K562 (cell line): ENCODE measurements at regions not wholly inside any gene's neighbourhood (a gene's known extent, or its start where the extent isn't known, plus 50 kb on each side); places are given as distances from the start of the nearest gene placed in this dataset.

Experiments used
- ATAC-seq: fragments of 200-7000 bp; cut with Tn5 transposase; 3 replicates; pipeline ENCODE4 v1.9.1; 2020; ENCODE audit warnings: moderate library complexity
- BruUV-seq: library from RNA; stranded (reverse); fragments of 400-500 nt; replicated peaks from 2 replicates; lab custom pipeline; 2021; lab: Mats Ljungman, UMichigan
- CTCF ChIA-PET: fragments of 300-600 bp; formaldehyde crosslinking; extraction: SDS; loops from one replicate; lab custom pipeline; 2021; ENCODE audit warnings: low intra/inter-chr PET ratio; lab: Yijun Ruan, JAX
- POLR2A ChIA-PET: fragments of 300-600, 350-650 bp; sonication (Branson Sonifier 250); formaldehyde crosslinking; extraction: SDS; loops from one replicate; lab custom pipeline; 2021; ENCODE audit warnings: antibody characterized with exemption, inconsistent platforms; lab: Yijun Ruan, JAX
- DNase-seq, 4 experiments: peaks; one replicate each; pipeline versions ENCODE4 v3.0.0 to v3.0.0-alpha.2; 2011 to 2018; ENCODE audit warnings: low spot score in 3 of 4, mixed read lengths in 3 of 4; ENCODE audit errors: extremely low read depth in 1 of 4
- FAIRE-seq: peaks from 2 replicates; lab custom pipeline; 2011; peaks lifted over from hg19 to GRCh38; lab: Jason Lieb, UNC
- H2AFZ ChIP-seq: 2 replicates; pipeline ENCODE4 v1.6.0; 2011; ENCODE audit warnings: low read depth, low read length, control low read depth, inconsistent platforms
- H3K27ac ChIP-seq: fragments of 200-600 bp; 3 replicates; pipeline ENCODE4 v1.8.0; 2011; ENCODE audit warnings: low read depth, mild to moderate bottlenecking, control low read depth, inconsistent platforms, low read length, moderate library complexity, mixed read lengths; ENCODE audit errors: extremely low read depth
- H3K27me3 ChIP-seq, 2 experiments: fragments of 300-600 bp in 1 of 2; 2 replicates in 1 of 2; 3 replicates in 1 of 2; pipeline versions ENCODE4 v1.6.0 to v1.8.0; 2011; ENCODE audit warnings: inconsistent platforms in 2 of 2, low read length in 2 of 2, mild to moderate bottlenecking in 1 of 2, mixed read lengths in 1 of 2, moderate library complexity in 1 of 2; ENCODE audit not compliant: control insufficient read depth in 2 of 2, insufficient read depth in 2 of 2
- H3K36me3 ChIP-seq: fragments of 300-600 bp; 3 replicates; pipeline ENCODE4 v1.8.0; 2011; ENCODE audit warnings: mild to moderate bottlenecking, low read length, inconsistent platforms; ENCODE audit not compliant: control insufficient read depth, insufficient read depth
- H3K4me1 ChIP-seq, 2 experiments: fragments of 200-600 bp in 1 of 2; replicated peaks in 1 of 2; 2 replicates in 1 of 2; 3 replicates in 1 of 2; pipeline versions ENCODE4 v1.5.1 to v1.8.0; 2011; ENCODE audit warnings: inconsistent platforms in 2 of 2, low read length in 2 of 2, mild to moderate bottlenecking in 1 of 2, mixed read lengths in 1 of 2, moderate library complexity in 1 of 2; ENCODE audit not compliant: control insufficient read depth in 2 of 2, insufficient read depth in 2 of 2
- H3K4me2 ChIP-seq: 2 replicates; pipeline ENCODE4 v1.6.1; 2011; ENCODE audit warnings: low read length, control low read depth, inconsistent platforms, mixed read lengths; ENCODE audit not compliant: insufficient read depth
- H3K4me3 ChIP-seq: fragments of 200-600 bp; sonication (generic), shearing (Covaris generic); 2 replicates; pipeline ENCODE4 v1.5.1; 2016; ENCODE audit warnings: control low read depth, inconsistent platforms
- H3K79me2 ChIP-seq: fragments of 200-600 bp; 3 replicates; pipeline ENCODE4 v1.8.0; 2011; ENCODE audit warnings: low read length, inconsistent platforms; ENCODE audit not compliant: control insufficient read depth, insufficient read depth
- H3K9ac ChIP-seq, 2 experiments: 2 replicates each; pipeline versions ENCODE4 v1.6.0 to v1.6.1; 2011; ENCODE audit warnings: low read depth in 2 of 2, low read length in 2 of 2, control low read depth in 1 of 2, inconsistent platforms in 1 of 2, mild to moderate bottlenecking in 1 of 2, mixed read lengths in 1 of 2; ENCODE audit not compliant: insufficient read depth in 1 of 2
- H3K9me1 ChIP-seq: one replicate; pipeline ENCODE4 v1.6.0; 2011; ENCODE audit warnings: inconsistent platforms, mild to moderate bottlenecking, low read length, moderate library complexity; ENCODE audit not compliant: control insufficient read depth, insufficient read depth
- H3K9me3 ChIP-seq: replicated peaks from 2 replicates; pipeline ENCODE4 v1.5.1; 2011; ENCODE audit warnings: low read depth, low read length, inconsistent platforms; ENCODE audit not compliant: control insufficient read depth, insufficient read depth
- H4K20me1 ChIP-seq: replicated peaks from 2 replicates; pipeline ENCODE4 v1.6.1; 2011; ENCODE audit warnings: low read length, inconsistent platforms, mixed read lengths; ENCODE audit not compliant: control insufficient read depth, insufficient read depth
- ARID2 ChIP-seq: fragments of 450-650 bp; IDR thresholded peaks from 2 replicates; pipeline ENCODE4 v1.6.1; 2017; ENCODE audit warnings: antibody characterized with exemption, mild to moderate bottlenecking
- EP400 ChIP-seq: fragments of 450-650 bp; IDR thresholded peaks from 2 replicates; pipeline ENCODE4 v1.6.1; 2017; ENCODE audit warnings: antibody characterized with exemption, mild to moderate bottlenecking, moderate library complexity
- FOXM1 ChIP-seq, 2 experiments: fragments of 450-650 bp in 1 of 2; sonication (generic) in 1 of 2; formaldehyde crosslinking in 1 of 2; IDR thresholded peaks; 2 replicates each; pipeline versions ENCODE4 v1.6.1 to v1.9.0; 2017 to 2022; ENCODE audit warnings: low read depth in 2 of 2, mild to moderate bottlenecking in 2 of 2, missing genetic modification reagents in 1 of 2, moderate library complexity in 1 of 2
- FUS ChIP-seq: fragments of 200-400 bp; formaldehyde crosslinking; optimal IDR thresholded peaks from 2 replicates; pipeline ENCODE3; 2017; ENCODE audit warnings: low read depth, low read length
- JUN ChIP-seq, 2 experiments: sonication (generic) in 1 of 2; formaldehyde crosslinking in 1 of 2; IDR thresholded peaks; 2 replicates each; pipeline versions ENCODE4 v1.6.1 to v1.8.0; 2012 to 2022; ENCODE audit warnings: borderline replicate concordance in 2 of 2, mild to moderate bottlenecking in 2 of 2, improper control_type of control experiment in 1 of 2, low read depth in 1 of 2, low read length in 1 of 2, missing genetic modification reagents in 1 of 2
- LARP7 ChIP-seq: fragments of 450-650 bp; IDR thresholded peaks from 2 replicates; pipeline ENCODE4 v1.6.1; 2016
- MTA2 ChIP-seq: fragments of 450-650 bp; IDR thresholded peaks from 2 replicates; pipeline ENCODE4 v1.6.1; 2016; ENCODE audit warnings: low read depth
- NFE2 ChIP-seq: IDR thresholded peaks from 2 replicates; pipeline ENCODE4 v1.6.1; 2014; ENCODE audit warnings: antibody characterized with exemption, low read depth
- NR4A1 ChIP-seq, 2 experiments: fragments of 250-450 bp in 1 of 2; fragments of 450-650 bp in 1 of 2; sonication (Bioruptor Pico) in 1 of 2; IDR thresholded peaks; 2 replicates each; pipeline versions ENCODE4 v1.4.0 to v1.6.1; 2016 to 2020; ENCODE audit warnings: mild to moderate bottlenecking in 2 of 2, missing compliant biosample characterization in 1 of 2, missing genetic modification characterization in 1 of 2, moderate library complexity in 1 of 2
- SNIP1 ChIP-seq: fragments of 450-650 bp; IDR thresholded peaks from 2 replicates; pipeline ENCODE4 v1.7.1; 2017; ENCODE audit warnings: low read depth, mild to moderate bottlenecking
- ZNF384 ChIP-seq: IDR thresholded peaks from 2 replicates; pipeline ENCODE4 v1.6.1; 2012; ENCODE audit warnings: low read depth, low read length, improper control_type of control experiment
- ZNF395 ChIP-seq: fragments of 200-800 bp; sonication (Bioruptor generic); IDR thresholded peaks from 2 replicates; pipeline ENCODE4 v1.6.1; 2017; ENCODE audit warnings: missing genetic modification characterization, missing compliant biosample characterization
- WGBS: fragments of 100-300 bp; shearing (Covaris generic); methylation state at CpG from one replicate; pipeline ENCODE4 v1.1.6; 2016; ENCODE audit warnings: low coverage, mixed read lengths; ENCODE audit not compliant: insufficient coverage; ENCODE audit errors: missing lambda C conversion rate; 5-methylcytosine and 5-hydroxymethylcytosine counted together
- in situ Hi-C: fragments of 300-500 bp; cut with MboI; formaldehyde crosslinking; loops from 4 replicates; pipeline ENCODE4 v1.15.0; 2018; ENCODE audit warnings: inconsistent platforms, mixed read lengths
- intact Hi-C: fragments of 100-400 bp; cut with micrococcal nuclease; formaldehyde crosslinking; loops from 2 replicates; pipeline ENCODE4 v1.14.2; 2022

- no peaks in the 10 kb centered on the region for H4K20me1 ChIP-seq
- ChIA-PET POLR2A (no interaction called here), CTCF (no interaction called here)
- H2AFZ ChIP-seq: no peak overlapping the region
- no peak overlapping the region for H3K4me2 ChIP-seq
- H3K9me3 ChIP-seq: no peaks in the 10 kb centered on the region
- H3K4me1 ChIP-seq: no peaks in the 10 kb centered on the region
- H3K4me3 ChIP-seq: no peak overlapping the region
- TF ChIP-seq FUS (no peak), NR4A1 (CRISPR knock-in tag; IDR thresholded peaks at IDR 0.05) (no peak), NR4A1 (tag; IDR thresholded peaks at IDR 0.05) (no peak), LARP7 (no peak), EP400 (no peak), FOXM1 (IDR thresholded peaks at IDR 0.05; ENCODE audit: low read depth) (no peak), FOXM1 (CRISPR knock-in tag; IDR thresholded peaks at IDR 0.05; ENCODE audit: low read depth) (no peak), NFE2 (no peak), ZNF384 (no peak), SNIP1 (no peak), ARID2 (no peak), JUN (IDR thresholded peaks at IDR 0.05; ENCODE audit: borderline replicate concordance, low read depth, low read length) (no peak), JUN (CRISPR knock-in tag; IDR thresholded peaks at IDR 0.05; ENCODE audit: borderline replicate concordance) (no peak), MTA2 (no peak), ZNF395 (CRISPR knock-in tag) (no peak)
- H3K79me2 ChIP-seq: no peaks in the 10 kb centered on the region
- no peaks in the 10 kb centered on the region for H3K9me1 ChIP-seq
- H3K27ac ChIP-seq: no peak overlapping the region
- no TSS peak for BruUV-seq
- FAIRE-seq (no peak), DNase-seq (no peak), ATAC-seq (no peak)
- WGBS: 0% methylated on average over 1 of the region's 1 CpG
- H3K9ac ChIP-seq: no peak overlapping the region
- intact Hi-C loops (no loop called here), in situ Hi-C loops (no loop called here)
- H3K27me3 ChIP-seq: no peaks in the 10 kb centered on the region
- no peaks in the 10 kb centered on the region for H3K36me3 ChIP-seq
Measured at GRCh38 chr4:125573786-125574185, 259.0 kb downstream of the FAT4 start.
